SK-N-SH (cell line): ENCODE measurements at regions not wholly inside any gene's neighbourhood (a gene's known extent, or its start where the extent isn't known, plus 50 kb on each side); places are given as distances from the start of the nearest gene placed in this dataset.
A peak's percentile ranks its signal among the peaks of the same experiment; 100 is the strongest.

Experiments
- EP300 ChIP-seq, 2 experiments: IDR thresholded peaks; 2 replicates each; pipeline versions ENCODE4 v1.4.0 to v1.6.1; 2012; ENCODE audit warnings: borderline replicate concordance in 1 of 2, low read depth in 1 of 2, low read length in 1 of 2
- FOSL2 ChIP-seq: IDR thresholded peaks from 2 replicates; pipeline ENCODE4 v1.4.0; 2012; ENCODE audit warnings: low read depth, mild to moderate bottlenecking, moderate library complexity, borderline replicate concordance
- NFIC ChIP-seq: IDR thresholded peaks from 2 replicates; pipeline ENCODE4 v1.4.0; 2012; ENCODE audit warnings: borderline replicate concordance
- POLR2AphosphoS5 ChIP-seq: IDR thresholded peaks from 2 replicates; pipeline ENCODE4 v1.6.1; 2012; ENCODE audit warnings: low read depth, low read length
- RAD21 ChIP-seq: IDR thresholded peaks from 2 replicates; pipeline ENCODE4 v1.6.1; 2012; ENCODE audit warnings: mild to moderate bottlenecking, low read length
- REST ChIP-seq: IDR thresholded peaks from 2 replicates; pipeline ENCODE4 v1.6.1; 2012; ENCODE audit warnings: mild to moderate bottlenecking, low read depth, low read length, moderate library complexity
- RFX5 ChIP-seq: IDR thresholded peaks from 2 replicates; pipeline ENCODE4 v1.6.1; 2012; ENCODE audit warnings: mild to moderate bottlenecking, improper control_type of control experiment, low read length
- TCF12 ChIP-seq: IDR thresholded peaks from 2 replicates; pipeline ENCODE4 v1.4.0; 2012
- TF ChIP-seq, protein P1 (sequence below): fragments of 200-600 bp; sonication (generic); IDR thresholded peaks from 2 replicates; pipeline ENCODE4 v1.6.1; 2017; ENCODE audit warnings: antibody characterized with exemption, mild to moderate bottlenecking, moderate library complexity

DNA sequence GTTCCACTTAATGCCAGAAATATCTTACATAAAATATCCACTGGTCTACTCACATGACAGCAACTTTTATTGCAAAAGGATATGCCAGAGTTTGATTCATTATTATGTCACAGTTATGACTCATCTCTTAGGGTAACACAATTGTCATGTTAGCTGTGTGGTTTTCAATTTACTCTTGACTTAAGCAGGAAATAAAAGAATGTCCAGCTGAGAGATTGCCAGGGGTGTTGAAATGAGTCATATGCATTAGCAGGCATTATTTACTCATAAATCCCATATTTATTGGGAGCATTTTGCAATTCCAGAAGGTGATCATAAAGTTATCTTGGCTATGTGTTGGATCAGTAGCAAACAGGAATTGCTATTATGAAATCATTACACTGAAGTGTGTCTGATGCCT is 1164.6 kb upstream of the CDH18 start:
- TF ChIP-seq, protein P1, sequence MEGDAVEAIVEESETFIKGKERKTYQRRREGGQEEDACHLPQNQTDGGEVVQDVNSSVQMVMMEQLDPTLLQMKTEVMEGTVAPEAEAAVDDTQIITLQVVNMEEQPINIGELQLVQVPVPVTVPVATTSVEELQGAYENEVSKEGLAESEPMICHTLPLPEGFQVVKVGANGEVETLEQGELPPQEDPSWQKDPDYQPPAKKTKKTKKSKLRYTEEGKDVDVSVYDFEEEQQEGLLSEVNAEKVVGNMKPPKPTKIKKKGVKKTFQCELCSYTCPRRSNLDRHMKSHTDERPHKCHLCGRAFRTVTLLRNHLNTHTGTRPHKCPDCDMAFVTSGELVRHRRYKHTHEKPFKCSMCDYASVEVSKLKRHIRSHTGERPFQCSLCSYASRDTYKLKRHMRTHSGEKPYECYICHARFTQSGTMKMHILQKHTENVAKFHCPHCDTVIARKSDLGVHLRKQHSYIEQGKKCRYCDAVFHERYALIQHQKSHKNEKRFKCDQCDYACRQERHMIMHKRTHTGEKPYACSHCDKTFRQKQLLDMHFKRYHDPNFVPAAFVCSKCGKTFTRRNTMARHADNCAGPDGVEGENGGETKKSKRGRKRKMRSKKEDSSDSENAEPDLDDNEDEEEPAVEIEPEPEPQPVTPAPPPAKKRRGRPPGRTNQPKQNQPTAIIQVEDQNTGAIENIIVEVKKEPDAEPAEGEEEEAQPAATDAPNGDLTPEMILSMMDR = no peak
- TF ChIP-seq TCF12 = peak; percentile 51
- no peak for TF ChIP-seq RFX5
- TF ChIP-seq REST = no peak
- no peak for TF ChIP-seq RAD21
- TF ChIP-seq NFIC = peak; percentile 49; the same call in 1 of the 2 replicates
- peak; percentile 54 for TF ChIP-seq FOSL2
- no peak for TF ChIP-seq EP300 (IDR thresholded peaks at IDR 0.05; ENCODE audit: borderline replicate concordance in 1 of 2, low read depth in 1 of 2, low read length in 1 of 2)
- no peak for TF ChIP-seq POLR2AphosphoS5
